ENCODE measurements at regions not wholly inside any gene's neighbourhood (a gene's known extent, or its start where the extent isn't known, plus 50 kb on each side); places are given as distances from the start of the nearest gene placed in this dataset.

GRCh38 chr1:58293388-58293787, 253.1 kb downstream of the OMA1 start:
- no peak for FAIRE-seq
- CTCF ChIA-PET, result interaction anchor here (0.7 kb wide), 1 partner anchor 43 kb away, joined by 3 read pairs; no protein-coding TSS in a partner anchor
- TF ChIP-seq SMAD5 (IDR thresholded peaks at IDR 0.05; ENCODE audit: low read depth) (no peak), MEF2B (IDR thresholded peaks at IDR 0.05; ENCODE audit: partially characterized antibody, poor library complexity, severe bottlenecking) (no peak), CTCF (IDR thresholded peaks at IDR 0.05 in 2 of 3, conservative IDR thresholded peaks at IDR 0.05 in 1 of 3; ENCODE audit: control insufficient read depth in 2 of 3, extremely low read depth in 1 of 3, insufficient read depth in 1 of 3, low read depth in 3 of 3, low read length in 3 of 3) (no peak), CREB1 (IDR thresholded peaks at IDR 0.05; ENCODE audit: low read depth) (no peak), MEF2A (IDR thresholded peaks at IDR 0.05; ENCODE audit: insufficient read depth, low read depth, low read length) (no peak), CREM (IDR thresholded peaks at IDR 0.05; ENCODE audit: low read depth) (no peak), NFYB (IDR thresholded peaks at IDR 0.05; ENCODE audit: insufficient read depth, low read depth, low read length) (no peak), SIX5 (IDR thresholded peaks at IDR 0.05; ENCODE audit: low read depth, low read length, severe bottlenecking) (no peak), NFYA (IDR thresholded peaks at IDR 0.05; ENCODE audit: borderline replicate concordance, low read depth, low read length) (no peak), PML (IDR thresholded peaks at IDR 0.05; ENCODE audit: low read length) (no peak), SKIL (IDR thresholded peaks at IDR 0.05; ENCODE audit: low read depth, poor library complexity, severe bottlenecking) (no peak), NFXL1 (IDR thresholded peaks at IDR 0.05; ENCODE audit: borderline replicate concordance) (no peak), PBX3 (IDR thresholded peaks at IDR 0.05; ENCODE audit: insufficient replicate concordance, low read depth, low read length) (no peak), NFIC (IDR thresholded peaks at IDR 0.05; ENCODE audit: low read depth, low read length) (no peak), WRNIP1 (IDR thresholded peaks at IDR 0.05; ENCODE audit: borderline replicate concordance, low read depth, low read length) (no peak), ATF7 (IDR thresholded peaks at IDR 0.05; ENCODE audit: low read depth) (no peak), REST (IDR thresholded peaks at IDR 0.05; ENCODE audit: low read depth, low read length) (no peak)

More at GRCh38 chr1:58293388-58293787, 253.1 kb downstream of the OMA1 start:
- RAD21 ChIA-PET (ENCODE audit: unreplicated experiment), result no interaction called here
- H3K4me2 ChIP-seq (ENCODE audit: control insufficient read depth, insufficient read depth), result no peak overlapping the region
- no peaks in the 10 kb centered on the region for H3K79me2 ChIP-seq (ENCODE audit: control insufficient read depth, insufficient read depth, low read length)
- WGBS (ENCODE audit: insufficient coverage, insufficient replicate concordance, low lambda C conversion rate, missing lambda C conversion rate), result 0% methylated on average over 1 of the region's 1 CpG
- DNase-seq (ENCODE audit: low read depth, low spot score) (no peak), ATAC-seq (no peak)
- H4K20me1 ChIP-seq (ENCODE audit: control insufficient read depth, insufficient read depth), result no peaks in the 10 kb centered on the region
- H3K36me3 ChIP-seq (ENCODE audit: control insufficient read depth in 2 of 2, insufficient read depth in 2 of 2, low read length in 1 of 2), result no peaks in the 10 kb centered on the region
- intact Hi-C loops (cut with micrococcal nuclease; ENCODE audit: unreplicated experiment) (no loop called here), in situ Hi-C loops (cut with MboI) (no loop called here)
- SMC1A ChIA-PET (ENCODE audit: uncharacterized antibody, unreplicated experiment), result interaction anchor here (0.6 kb wide), 2 partner anchors 74 to 247 kb away, joined by 4 read pairs; no protein-coding TSS in a partner anchor
- no peak overlapping the region for H3K27ac ChIP-seq (ENCODE audit: control insufficient read depth, insufficient read depth)
- POLR2A ChIA-PET, result no interaction called here
- no TSS peak for BruUV-seq (replicated peaks)
- no peaks in the 10 kb centered on the region; a peak in 2 of 4 replicates for H3K27me3 ChIP-seq (replicated peaks in 1 of 2; ENCODE audit: control insufficient read depth in 2 of 2, insufficient read depth in 2 of 2, low read length in 1 of 2)
- no peak overlapping the region for H3K4me3 ChIP-seq
- H3K9ac ChIP-seq (ENCODE audit: control insufficient read depth, insufficient read depth, low read length), result no peak overlapping the region
- H3K9me3 ChIP-seq (replicated peaks; ENCODE audit: control insufficient read depth, insufficient read depth, low read length), result no peaks in the 10 kb centered on the region
- no peaks in the 10 kb centered on the region for H3K4me1 ChIP-seq (ENCODE audit: control insufficient read depth, insufficient read depth, low read length)
- no peak overlapping the region for H2AFZ ChIP-seq (ENCODE audit: control insufficient read depth, low read depth, low read length)

Data from GM12878 (cell line).